Mesenchymal stem cell (in vitro differentiated cells and primary cell): ENCODE measurements at regions not wholly inside any gene's neighbourhood (a gene's known extent, or its start where the extent isn't known, plus 50 kb on each side); places are given as distances from the start of the nearest gene placed in this dataset.

ENCODE experiments used
- DNase-seq: peaks from one replicate; pipeline ENCODE4 v3.0.0-alpha.2; 2013
- H2AFZ ChIP-seq: one replicate; pipeline ENCODE4 v1.6.1; 2013; ENCODE audit warnings: low read depth, mild to moderate bottlenecking, control low read depth, inconsistent platforms, low read length, moderate library complexity
- H2AK5ac ChIP-seq: 2 replicates; pipeline ENCODE4 v1.6.1; 2013; ENCODE audit warnings: low read length, moderate library complexity, mild to moderate bottlenecking, inconsistent platforms; ENCODE audit not compliant: severe bottlenecking
- H2BK120ac ChIP-seq: one replicate; pipeline ENCODE4 v1.6.1; 2013; ENCODE audit warnings: low read depth, mild to moderate bottlenecking, inconsistent platforms, low read length, moderate library complexity
- H2BK12ac ChIP-seq, 2 experiments: one replicate each; pipeline ENCODE4 v1.6.1; 2013; ENCODE audit warnings: inconsistent platforms in 2 of 2, low read length in 2 of 2, mild to moderate bottlenecking in 2 of 2, moderate library complexity in 2 of 2, control low read depth in 1 of 2
- H2BK15ac ChIP-seq: one replicate; pipeline ENCODE4 v1.6.1; 2013; ENCODE audit warnings: mild to moderate bottlenecking, low read depth, inconsistent platforms; ENCODE audit not compliant: poor library complexity, severe bottlenecking
- H2BK5ac ChIP-seq: 2 replicates; pipeline ENCODE4 v1.6.1; 2013; ENCODE audit warnings: low read depth, mild to moderate bottlenecking, low read length, control low read depth, inconsistent platforms; ENCODE audit not compliant: poor library complexity, severe bottlenecking
- H3K14ac ChIP-seq, 2 experiments: one replicate each; pipeline ENCODE4 v1.6.1; 2013; ENCODE audit warnings: inconsistent platforms in 2 of 2, low read length in 2 of 2, control low read depth in 1 of 2, mild to moderate bottlenecking in 1 of 2, moderate library complexity in 1 of 2
- H3K18ac ChIP-seq, 2 experiments: one replicate each; pipeline ENCODE4 v1.6.1; 2013; ENCODE audit warnings: inconsistent platforms in 2 of 2, low read length in 2 of 2, control low read depth in 1 of 2, low read depth in 1 of 2, mild to moderate bottlenecking in 1 of 2
- H3K23ac ChIP-seq, 2 experiments: one replicate each; pipeline ENCODE4 v1.6.1; 2013; ENCODE audit warnings: inconsistent platforms in 2 of 2, low read length in 2 of 2, mild to moderate bottlenecking in 2 of 2, moderate library complexity in 2 of 2, control low read depth in 1 of 2
- H3K27ac ChIP-seq: 2 replicates; pipeline ENCODE4 v1.5.1; 2013; ENCODE audit warnings: mild to moderate bottlenecking, moderate library complexity, low read length, control low read depth, inconsistent platforms; ENCODE audit not compliant: poor library complexity, severe bottlenecking
- H3K27me3 ChIP-seq, 2 experiments: 2 replicates each; pipeline versions ENCODE4 v1.6.1 to v1.7.0; 2013; ENCODE audit warnings: low read length in 2 of 2, mild to moderate bottlenecking in 2 of 2, moderate library complexity in 2 of 2, control low read depth in 1 of 2, inconsistent platforms in 1 of 2; ENCODE audit not compliant: control insufficient read depth in 1 of 2, insufficient read depth in 1 of 2
- H3K36me3 ChIP-seq, 2 experiments: 2 replicates each; pipeline versions ENCODE4 v1.6.1 to v1.7.0; 2013; ENCODE audit warnings: low read length in 2 of 2, control low read depth in 1 of 2, inconsistent platforms in 1 of 2, low read depth in 1 of 2, mild to moderate bottlenecking in 1 of 2; ENCODE audit not compliant: insufficient read depth in 2 of 2, control insufficient read depth in 1 of 2
- H3K4ac ChIP-seq, 2 experiments: one replicate each; pipeline ENCODE4 v1.6.1; 2013; ENCODE audit warnings: inconsistent platforms in 2 of 2, low read length in 2 of 2, mild to moderate bottlenecking in 2 of 2, moderate library complexity in 2 of 2, control low read depth in 1 of 2, low read depth in 1 of 2
- H3K4me1 ChIP-seq: 2 replicates; pipeline ENCODE4 v1.6.1; 2013; ENCODE audit warnings: low read depth, low read length, control low read depth; ENCODE audit not compliant: control insufficient read depth, insufficient read depth
- H3K4me2 ChIP-seq: 2 replicates; pipeline ENCODE4 v1.6.1; 2013; ENCODE audit warnings: low read length, mild to moderate bottlenecking, inconsistent platforms; ENCODE audit not compliant: poor library complexity, severe bottlenecking
- H3K4me3 ChIP-seq, 2 experiments: 2 replicates each; pipeline versions ENCODE4 v1.5.1 to v1.7.0; 2013; ENCODE audit warnings: low read length in 2 of 2, mild to moderate bottlenecking in 2 of 2, control low read depth in 1 of 2, low read depth in 1 of 2; ENCODE audit not compliant: insufficient read depth in 1 of 2
- H3K79me1 ChIP-seq: replicated peaks from 2 replicates; pipeline ENCODE4 v1.6.1; 2013; ENCODE audit warnings: mild to moderate bottlenecking, control low read depth, low read length, inconsistent platforms; ENCODE audit not compliant: poor library complexity, severe bottlenecking
- H3K9ac ChIP-seq: 2 replicates; pipeline ENCODE4 v1.7.0; 2013; ENCODE audit warnings: mild to moderate bottlenecking, low read length, moderate library complexity
- H3K9me3 ChIP-seq: 2 replicates; pipeline ENCODE4 v1.7.0; 2013; ENCODE audit warnings: mild to moderate bottlenecking, low read length; ENCODE audit not compliant: control insufficient read depth
- H4K8ac ChIP-seq: one replicate; pipeline ENCODE4 v1.6.1; 2013; ENCODE audit warnings: inconsistent platforms, mild to moderate bottlenecking, low read length, moderate library complexity
- H4K91ac ChIP-seq: one replicate; pipeline ENCODE4 v1.6.1; 2013; ENCODE audit warnings: mild to moderate bottlenecking, low read length, inconsistent platforms
- WGBS: methylation state at CpG from one replicate; pipeline ENCODE4 v1.1.7; 2013; ENCODE audit warnings: mixed read lengths; 5-methylcytosine and 5-hydroxymethylcytosine counted together

DNA sequence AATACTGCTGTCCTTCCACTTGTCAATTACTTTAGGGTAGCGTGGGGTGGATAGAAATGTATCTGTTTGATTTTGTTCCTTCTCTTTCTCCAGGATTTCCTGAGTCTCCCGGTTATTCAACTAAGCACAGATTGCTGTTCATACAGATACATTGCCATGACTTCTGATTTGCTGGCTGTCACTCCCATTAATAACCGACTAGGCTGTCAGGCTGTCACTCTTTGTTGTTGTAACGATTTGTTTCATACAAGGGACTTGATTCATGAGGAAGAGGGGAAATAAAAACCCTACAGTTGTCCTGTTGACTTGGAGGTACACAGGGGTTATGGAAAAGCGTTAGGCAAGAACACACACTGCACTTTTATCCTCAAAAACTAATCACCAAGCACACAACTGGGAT is 302.7 kb upstream of the SMIM21 start:
- H3K4me3 ChIP-seq, result no peak overlapping the region
- no peak overlapping the region for H3K9ac ChIP-seq
- H3K79me1 ChIP-seq, result no peaks in the 10 kb centered on the region
- no peak overlapping the region for H2BK5ac ChIP-seq
- no peak overlapping the region for H3K14ac ChIP-seq
- H3K27me3 ChIP-seq, result peaks cover 0 to 3% of the 10 kb centered on the region in 2 experiments
- H3K18ac ChIP-seq, result no peak overlapping the region
- no peak overlapping the region for H2BK15ac ChIP-seq
- H4K91ac ChIP-seq, result no peak overlapping the region
- H2BK12ac ChIP-seq, result no peak overlapping the region
- H2AK5ac ChIP-seq, result no peak overlapping the region
- 63% methylated on average over 4 of the region's 5 CpGs for WGBS
- no peak overlapping the region for H3K23ac ChIP-seq
- H3K4me2 ChIP-seq, result no peak overlapping the region
- no peak overlapping the region for H2BK120ac ChIP-seq
- H3K27ac ChIP-seq, result no peak overlapping the region
- H3K4ac ChIP-seq, result no peak overlapping the region
- DNase-seq, result no peak
- no peak overlapping the region for H4K8ac ChIP-seq
- H3K9me3 ChIP-seq, result no peaks in the 10 kb centered on the region
- no peaks in the 10 kb centered on the region for H3K4me1 ChIP-seq
- no peaks in the 10 kb centered on the region for H3K36me3 ChIP-seq
- H2AFZ ChIP-seq, result no peak overlapping the region

DNA sequence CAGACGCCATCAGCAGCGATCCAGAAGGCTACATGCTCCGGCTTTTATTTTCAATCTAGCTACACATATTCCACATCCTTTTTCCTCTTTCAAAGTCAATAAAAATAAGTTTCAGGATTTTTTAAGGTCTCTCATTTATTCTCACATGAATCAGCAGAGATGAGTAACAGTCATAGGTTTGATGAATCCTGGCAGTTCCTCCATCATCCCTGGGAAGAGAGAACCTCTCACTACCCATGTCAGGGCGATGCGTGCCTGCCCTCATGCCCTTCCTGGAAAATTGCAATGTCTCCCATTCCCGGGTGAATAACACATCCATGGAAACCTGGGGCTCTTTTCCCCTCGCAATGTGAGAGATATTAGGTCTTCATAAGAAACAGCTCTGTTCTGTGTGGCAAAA is 301.1 kb upstream of the SMIM21 start:
- Histone ChIP-seq H4K91ac (no peak overlapping the region), H3K79me1 (no peaks in the 10 kb centered on the region), H2AK5ac (no peak overlapping the region), H2BK15ac (no peak overlapping the region), H2BK5ac (no peak overlapping the region), H3K9ac (no peak overlapping the region), H3K27ac (no peak overlapping the region), H3K23ac (no peak overlapping the region), H3K9me3 (no peaks in the 10 kb centered on the region), H3K14ac (no peak overlapping the region), H3K4ac (no peak overlapping the region), H3K18ac (no peak overlapping the region), H4K8ac (no peak overlapping the region), H3K4me1 (no peaks in the 10 kb centered on the region), H3K27me3 (peaks cover 0 to 4% of the 10 kb centered on the region in 2 experiments), H2BK12ac (no peak overlapping the region), H2BK120ac (no peak overlapping the region), H2AFZ (no peak overlapping the region), H3K4me3 (no peak overlapping the region), H3K4me2 (no peak overlapping the region), H3K36me3 (no peaks in the 10 kb centered on the region)
- 80% methylated on average over 7 of the region's 7 CpGs for WGBS
- no peak for DNase-seq

DNA sequence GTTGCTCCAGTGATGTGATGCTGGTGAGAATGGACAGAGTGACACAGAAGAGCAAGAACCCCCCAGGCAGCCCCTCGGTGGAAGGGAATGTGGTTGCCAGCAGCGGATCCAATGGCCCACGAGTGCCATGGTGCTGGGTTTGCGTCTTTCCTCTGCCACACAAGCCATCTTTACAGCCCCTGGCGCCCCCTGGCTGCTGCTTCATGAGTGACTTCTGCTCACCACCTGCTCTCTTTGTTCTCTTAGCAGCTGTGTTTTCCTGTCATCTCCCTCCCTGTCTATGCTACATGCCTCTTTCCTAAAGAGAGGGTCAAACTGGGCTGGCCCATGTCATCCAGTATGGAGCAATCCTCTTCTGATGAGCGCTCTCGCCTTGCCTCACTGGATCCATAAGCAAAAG is 300.0 kb upstream of the SMIM21 start:
- 62% methylated on average over 7 of the region's 7 CpGs for WGBS
- Histone ChIP-seq H4K91ac (no peak overlapping the region), H3K27ac (no peak overlapping the region), H4K8ac (no peak overlapping the region), H3K36me3 (no peaks in the 10 kb centered on the region), H2AK5ac (no peak overlapping the region), H3K79me1 (no peaks in the 10 kb centered on the region), H3K4me3 (no peak overlapping the region), H2BK15ac (no peak overlapping the region), H2BK5ac (no peak overlapping the region), H3K27me3 (peaks cover 0 to 4% of the 10 kb centered on the region in 2 experiments), H2BK12ac (no peak overlapping the region), H3K4me1 (no peaks in the 10 kb centered on the region), H2AFZ (no peak overlapping the region), H3K18ac (no peak overlapping the region), H3K14ac (no peak overlapping the region), H3K4me2 (no peak overlapping the region), H3K9ac (no peak overlapping the region), H2BK120ac (no peak overlapping the region), H3K9me3 (no peaks in the 10 kb centered on the region), H3K4ac (no peak overlapping the region), H3K23ac (no peak overlapping the region)
- peak; percentile 9 for DNase-seq

DNA sequence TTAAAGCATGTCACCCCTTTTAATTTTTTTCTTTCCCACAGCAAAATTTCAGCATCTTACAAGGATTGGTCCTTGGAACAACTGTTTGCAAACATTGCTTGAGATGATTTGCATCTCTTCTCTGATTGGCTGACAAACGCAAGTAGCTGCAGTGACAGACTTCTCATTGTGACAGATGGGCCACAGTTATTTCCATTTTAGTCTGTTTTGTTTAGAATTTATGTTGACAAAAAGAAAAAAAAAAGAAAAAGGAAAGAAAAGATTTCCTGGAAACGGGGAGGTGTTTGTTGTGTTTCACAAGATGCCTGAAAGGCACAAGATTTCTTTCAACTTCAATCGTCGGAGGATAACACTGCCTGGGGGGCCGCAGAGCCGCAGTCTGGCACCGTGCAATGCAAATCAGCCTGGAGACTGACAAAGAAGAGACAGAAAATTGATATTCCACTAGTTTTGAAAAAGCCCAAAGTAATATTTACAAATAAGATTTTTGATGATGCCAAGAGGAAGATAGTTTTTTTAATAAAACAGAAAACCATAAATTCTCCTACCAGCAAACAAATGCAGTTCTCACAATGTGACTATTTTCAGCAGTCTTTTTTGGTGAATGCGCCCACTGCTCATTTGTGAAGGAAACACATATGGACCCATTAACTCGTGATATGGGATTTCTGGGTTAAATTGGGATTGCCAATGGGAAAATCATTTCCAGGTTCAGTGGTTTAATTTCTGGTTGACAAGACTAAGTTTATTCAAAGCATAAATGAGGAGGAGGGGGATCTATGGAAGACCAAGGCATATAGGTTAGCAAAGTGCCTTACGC is 296.2 kb upstream of the SMIM21 start:
- no peak overlapping the region for H3K4me3 ChIP-seq
- WGBS, result 87% methylated on average over 6 of the region's 10 CpGs
- peaks cover 0 to 4% of the 10 kb centered on the region in 2 experiments for H3K27me3 ChIP-seq
- H2BK5ac ChIP-seq, result no peak overlapping the region
- no peak overlapping the region for H3K4me2 ChIP-seq
- no peak overlapping the region for H4K91ac ChIP-seq
- H3K9ac ChIP-seq, result no peak overlapping the region
- H3K14ac ChIP-seq, result no peak overlapping the region
- H2AFZ ChIP-seq, result no peak overlapping the region
- H3K9me3 ChIP-seq, result peaks cover 3% of the 10 kb centered on the region
- no peak overlapping the region for H2BK12ac ChIP-seq
- H3K79me1 ChIP-seq, result no peaks in the 10 kb centered on the region
- no peak overlapping the region for H3K27ac ChIP-seq
- H2AK5ac ChIP-seq, result no peak overlapping the region
- DNase-seq, result no peak
- H3K36me3 ChIP-seq, result no peaks in the 10 kb centered on the region
- no peaks in the 10 kb centered on the region for H3K4me1 ChIP-seq
- H3K4ac ChIP-seq, result no peak overlapping the region
- no peak overlapping the region for H2BK120ac ChIP-seq
- no peak overlapping the region for H3K23ac ChIP-seq
- no peak overlapping the region for H2BK15ac ChIP-seq
- H3K18ac ChIP-seq, result no peak overlapping the region
- no peak overlapping the region for H4K8ac ChIP-seq
